CD14-positive monocyte (primary cell): ENCODE measurements at regions not wholly inside any gene's neighbourhood (a gene's known extent, or its start where the extent isn't known, plus 50 kb on each side); places are given as distances from the start of the nearest gene placed in this dataset.

Experiments used
- DNase-seq, 3 donors: peaks; one replicate each; pipeline ENCODE4 v3.0.0-alpha.2; 2011 to 2022
- H2AFZ ChIP-seq: 2 replicates; pipeline ENCODE4 v1.6.0; 2012; ENCODE audit warnings: mild to moderate bottlenecking, low read depth, low read length, inconsistent platforms; ENCODE audit not compliant: insufficient read depth, poor library complexity, severe bottlenecking
- H3K27ac ChIP-seq, 2 donors: 1 replicate in 1 of 2; 2 replicates in 1 of 2; pipeline ENCODE4 v1.5.1; 2012 to 2013; ENCODE audit warnings: low read length in 2 of 2, control low read depth in 1 of 2, inconsistent platforms in 1 of 2, low read depth in 1 of 2, mild to moderate bottlenecking in 1 of 2
- H3K27me3 ChIP-seq, 2 donors: one replicate each; pipeline versions ENCODE4 v1.6.0 to v1.6.1; 2011 to 2013; ENCODE audit warnings: low read length in 2 of 2; ENCODE audit not compliant: control insufficient read depth in 2 of 2, insufficient read depth in 2 of 2
- H3K36me3 ChIP-seq, 2 donors: replicated peaks in 1 of 2; 1 replicate in 1 of 2; 2 replicates in 1 of 2; pipeline versions ENCODE4 v1.5.1 to v1.6.1; 2012 to 2013; ENCODE audit warnings: low read length in 2 of 2, control low read depth in 1 of 2, inconsistent platforms in 1 of 2, mild to moderate bottlenecking in 1 of 2; ENCODE audit not compliant: insufficient read depth in 2 of 2, control insufficient read depth in 1 of 2
- H3K4me1 ChIP-seq, 2 donors: 1 replicate in 1 of 2; 2 replicates in 1 of 2; pipeline versions ENCODE4 v1.5.1 to v1.6.1; 2012 to 2013; ENCODE audit warnings: low read length in 2 of 2, control low read depth in 1 of 2, inconsistent platforms in 1 of 2, mild to moderate bottlenecking in 1 of 2, moderate library complexity in 1 of 2; ENCODE audit not compliant: insufficient read depth in 2 of 2, control insufficient read depth in 1 of 2
- H3K4me2 ChIP-seq: replicated peaks from 2 replicates; pipeline ENCODE3; 2012; ENCODE audit warnings: low read length, moderate library complexity, mild to moderate bottlenecking; ENCODE audit not compliant: poor library complexity, severe bottlenecking; ENCODE audit errors: extremely low read depth
- H3K4me3 ChIP-seq, 3 experiments: fragments of 200-600 bp in 1 of 3; sonication (generic) in 1 of 3; replicated peaks in 1 of 3; 1 replicate in 2 of 3; 2 replicates in 1 of 3; pipeline ENCODE4 v1.5.1; 2011 to 2013; ENCODE audit warnings: low read length in 3 of 3, mild to moderate bottlenecking in 3 of 3, control low read depth in 2 of 3, low read depth in 2 of 3, inconsistent platforms in 1 of 3, moderate library complexity in 1 of 3
- H3K79me2 ChIP-seq: 2 replicates; pipeline ENCODE4 v1.6.0; 2012; ENCODE audit warnings: mild to moderate bottlenecking, control low read depth, inconsistent platforms, low read length, moderate library complexity; ENCODE audit not compliant: insufficient read depth
- H3K9ac ChIP-seq: 2 replicates; pipeline ENCODE4 v1.6.0; 2017; ENCODE audit warnings: low read length, mild to moderate bottlenecking; ENCODE audit not compliant: insufficient read depth, poor library complexity, severe bottlenecking
- H3K9me3 ChIP-seq, 2 donors: replicated peaks in 1 of 2; 1 replicate in 1 of 2; 2 replicates in 1 of 2; pipeline versions ENCODE4 v1.5.1 to v1.6.1; 2012 to 2013; ENCODE audit warnings: low read length in 2 of 2, control low read depth in 1 of 2; ENCODE audit not compliant: control insufficient read depth in 1 of 2, insufficient read depth in 1 of 2
- H4K20me1 ChIP-seq: 2 replicates; pipeline ENCODE4 v1.6.0; 2012; ENCODE audit warnings: mild to moderate bottlenecking, low read length, control low read depth, moderate library complexity; ENCODE audit not compliant: insufficient read depth
- H3K27ac Mint-ChIP-seq, 7 donors: one replicate each; pipeline ENCODE4 v1.8.0; 2020; ENCODE audit warnings: mild to moderate bottlenecking in 7 of 7, mixed read lengths in 7 of 7, moderate library complexity in 6 of 7, inconsistent platforms in 2 of 7
- H3K27me3 Mint-ChIP-seq, 3 donors: one replicate each; pipeline ENCODE4 v1.8.0; 2021 to 2022; ENCODE audit warnings: low read depth in 3 of 3, mild to moderate bottlenecking in 3 of 3, mixed read lengths in 3 of 3, moderate library complexity in 3 of 3, inconsistent platforms in 1 of 3
- H3K36me3 Mint-ChIP-seq, 2 donors: one replicate each; pipeline ENCODE4 v1.8.0; 2020; ENCODE audit warnings: mixed read lengths in 2 of 2, inconsistent platforms in 1 of 2, mild to moderate bottlenecking in 1 of 2
- H3K4me1 Mint-ChIP-seq: one replicate; pipeline ENCODE4 v1.8.0; 2020; ENCODE audit warnings: mild to moderate bottlenecking, mixed read lengths
- H3K4me3 Mint-ChIP-seq, 2 donors: one replicate each; pipeline ENCODE4 v1.8.0; 2020; ENCODE audit warnings: mild to moderate bottlenecking in 2 of 2, mixed read lengths in 2 of 2, moderate library complexity in 1 of 2
- H3K9me3 Mint-ChIP-seq, 7 donors: one replicate each; pipeline ENCODE4 v1.8.0; 2020 to 2022; ENCODE audit warnings: mixed read lengths in 7 of 7, mild to moderate bottlenecking in 6 of 7, moderate library complexity in 6 of 7, inconsistent platforms in 2 of 7
- WGBS: methylation state at CpG from one replicate; pipeline ENCODE4 v1.1.5; 2013; ENCODE audit warnings: missing lambda C conversion rate; ENCODE audit not compliant: insufficient coverage; 5-methylcytosine and 5-hydroxymethylcytosine counted together
- intact Hi-C, 2 donors: fragments of 100-400 bp; cut with micrococcal nuclease; formaldehyde crosslinking; loops; one replicate each; pipeline versions ENCODE4 v1.15.0 to v1.15.1; 2023
- TF ChIP-seq, protein P1 (sequence below): fragments of 200-600 bp; IDR thresholded peaks from one replicate; pipeline ENCODE4 v1.8.0; 2022; ENCODE audit warnings: antibody characterized with exemption, mild to moderate bottlenecking

DNA sequence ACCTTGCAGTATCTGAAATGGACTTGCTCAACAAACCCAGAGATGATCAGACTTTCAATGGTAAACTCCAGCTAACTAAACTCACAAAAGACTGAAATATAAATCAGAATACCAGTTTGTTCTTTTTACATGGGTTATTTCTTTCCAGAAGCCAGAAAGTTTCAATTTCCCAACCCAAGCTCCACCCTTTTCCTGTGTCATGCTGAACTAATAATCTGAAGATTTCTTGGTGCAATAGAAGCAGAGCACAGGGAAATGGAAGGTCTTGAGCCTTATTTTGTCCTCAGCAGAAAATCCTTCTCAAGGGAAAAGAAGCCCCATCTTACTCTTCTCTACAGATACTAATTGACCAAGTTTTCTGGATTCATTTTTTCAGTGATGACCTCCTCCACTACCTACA, 93.3 kb upstream of the PAPOLG start:
- Mint-ChIP-seq H3K4me1 (peaks cover 44% of the 10 kb centered on the region), H3K27ac (peak overlapping the region; percentile 82 to 95 (median 88)), H3K36me3 (peaks cover 4% of the 10 kb centered on the region in 2 donors), H3K4me3 (peak overlapping the region in 1 of 2 donors; percentile 72), H3K27me3 (peaks cover 0 to 3% (median 2%) of the 10 kb centered on the region in 3 donors), H3K9me3 (peaks cover 0 to 11% (median 7%) of the 10 kb centered on the region in 7 donors)
- peak overlapping the region in 1 of 3 experiments; percentile 49 for H3K4me3 ChIP-seq
- no peaks in the 10 kb centered on the region for H3K9me3 ChIP-seq
- H3K9ac ChIP-seq: no peak overlapping the region
- H3K27ac ChIP-seq: peak overlapping the region; percentile 52 to 81
- peak in 2 of 3 donors; percentile 18 to 26 for DNase-seq
- TF ChIP-seq, protein P1, sequence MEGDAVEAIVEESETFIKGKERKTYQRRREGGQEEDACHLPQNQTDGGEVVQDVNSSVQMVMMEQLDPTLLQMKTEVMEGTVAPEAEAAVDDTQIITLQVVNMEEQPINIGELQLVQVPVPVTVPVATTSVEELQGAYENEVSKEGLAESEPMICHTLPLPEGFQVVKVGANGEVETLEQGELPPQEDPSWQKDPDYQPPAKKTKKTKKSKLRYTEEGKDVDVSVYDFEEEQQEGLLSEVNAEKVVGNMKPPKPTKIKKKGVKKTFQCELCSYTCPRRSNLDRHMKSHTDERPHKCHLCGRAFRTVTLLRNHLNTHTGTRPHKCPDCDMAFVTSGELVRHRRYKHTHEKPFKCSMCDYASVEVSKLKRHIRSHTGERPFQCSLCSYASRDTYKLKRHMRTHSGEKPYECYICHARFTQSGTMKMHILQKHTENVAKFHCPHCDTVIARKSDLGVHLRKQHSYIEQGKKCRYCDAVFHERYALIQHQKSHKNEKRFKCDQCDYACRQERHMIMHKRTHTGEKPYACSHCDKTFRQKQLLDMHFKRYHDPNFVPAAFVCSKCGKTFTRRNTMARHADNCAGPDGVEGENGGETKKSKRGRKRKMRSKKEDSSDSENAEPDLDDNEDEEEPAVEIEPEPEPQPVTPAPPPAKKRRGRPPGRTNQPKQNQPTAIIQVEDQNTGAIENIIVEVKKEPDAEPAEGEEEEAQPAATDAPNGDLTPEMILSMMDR: no peak
- H4K20me1 ChIP-seq: no peaks in the 10 kb centered on the region
- no peaks in the 10 kb centered on the region for H3K36me3 ChIP-seq
- intact Hi-C loops: no loop called here
- peaks cover 37 to 41% of the 10 kb centered on the region in 2 donors for H3K4me1 ChIP-seq
- peak overlapping the region; percentile 3 for H2AFZ ChIP-seq
- H3K4me2 ChIP-seq: peak overlapping the region; percentile 32
- no peaks in the 10 kb centered on the region for H3K79me2 ChIP-seq
- H3K27me3 ChIP-seq: no peaks in the 10 kb centered on the region

DNA sequence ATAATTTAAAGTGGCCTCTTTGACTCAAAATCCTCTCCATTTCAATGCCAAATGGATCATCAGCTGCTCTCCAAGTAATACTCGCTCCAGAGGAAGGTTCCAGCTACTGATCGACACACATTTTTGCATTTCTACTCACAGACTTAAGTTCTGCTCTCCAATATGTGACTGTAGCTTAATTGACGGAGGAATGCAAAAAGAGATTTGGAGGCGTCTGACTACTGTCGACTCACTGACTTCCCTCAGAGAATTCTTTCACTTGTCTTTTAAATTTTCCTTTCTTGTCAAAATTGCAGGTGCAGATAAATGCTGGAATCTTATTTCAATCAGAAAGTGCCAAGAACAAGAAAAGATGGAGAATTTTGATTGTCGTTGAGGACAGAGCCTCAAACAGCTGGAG, 84.1 kb upstream of the PAPOLG start:
- Histone ChIP-seq H3K4me2 (no peak overlapping the region), H3K4me1 (peaks cover 3 to 6% of the 10 kb centered on the region in 2 donors), H3K27me3 (no peaks in the 10 kb centered on the region), H2AFZ (no peak overlapping the region), H3K36me3 (no peaks in the 10 kb centered on the region), H3K9ac (no peak overlapping the region), H3K27ac (no peak overlapping the region), H3K9me3 (no peaks in the 10 kb centered on the region), H3K79me2 (no peaks in the 10 kb centered on the region), H4K20me1 (no peaks in the 10 kb centered on the region), H3K4me3 (no peak overlapping the region)
- H3K27me3 Mint-ChIP-seq: peaks cover 0 to 4% (median 2%) of the 10 kb centered on the region in 3 donors
- TF ChIP-seq, protein P1: no peak
- H3K36me3 Mint-ChIP-seq: no peaks in the 10 kb centered on the region
- peaks cover 0 to 2% (median 0%) of the 10 kb centered on the region in 7 donors for H3K9me3 Mint-ChIP-seq
- no peak overlapping the region for H3K27ac Mint-ChIP-seq
- WGBS: 93% methylated on average over 3 of the region's 6 CpGs
- DNase-seq: no peak
- peaks cover 14% of the 10 kb centered on the region for H3K4me1 Mint-ChIP-seq
- H3K4me3 Mint-ChIP-seq: no peak overlapping the region
- intact Hi-C loops: no loop called here
